NCI-H1092 treated with DMSO at 0.1 percent for 48 hours (cell line): ENCODE measurements at regions not wholly inside any gene's neighbourhood (a gene's known extent, or its start where the extent isn't known, plus 50 kb on each side); places are given as distances from the start of the nearest gene placed in this dataset.
"Not testable (repeated sequence)": the region's sequence is repeated elsewhere in the genome, so short reads cannot be mapped to it uniquely, and the experiment has no call there.

Experiments used
- DNase-seq: peaks from one replicate; lab custom pipeline; 2025; lab: John Stamatoyannopoulos, UW

DNA sequence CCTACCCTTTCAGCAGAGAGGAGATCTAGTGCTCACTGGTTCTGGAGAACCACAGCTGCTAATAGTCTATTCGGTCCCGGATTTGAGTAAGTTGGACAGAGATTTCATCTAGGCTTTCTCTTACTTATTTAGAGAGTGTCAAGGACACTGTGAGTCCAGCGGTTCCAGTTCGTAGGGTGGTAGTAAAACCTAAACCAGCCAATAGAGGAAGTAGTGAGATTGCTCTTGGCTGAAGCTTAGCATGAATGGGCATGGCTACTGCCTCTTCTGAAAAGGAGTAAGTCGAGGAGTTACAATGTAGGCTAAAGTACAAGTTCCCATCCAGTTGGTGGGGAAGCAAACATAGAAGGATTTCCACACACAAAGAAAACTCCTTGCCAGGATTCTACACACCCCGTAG lies 109.6 kb upstream of the MOCS2 start:
- no peak for DNase-seq

GRCh38 chr5:53219610-53220009 lies 110.1 kb upstream of the MOCS2 start:
- DNase-seq, result no peak

DNA sequence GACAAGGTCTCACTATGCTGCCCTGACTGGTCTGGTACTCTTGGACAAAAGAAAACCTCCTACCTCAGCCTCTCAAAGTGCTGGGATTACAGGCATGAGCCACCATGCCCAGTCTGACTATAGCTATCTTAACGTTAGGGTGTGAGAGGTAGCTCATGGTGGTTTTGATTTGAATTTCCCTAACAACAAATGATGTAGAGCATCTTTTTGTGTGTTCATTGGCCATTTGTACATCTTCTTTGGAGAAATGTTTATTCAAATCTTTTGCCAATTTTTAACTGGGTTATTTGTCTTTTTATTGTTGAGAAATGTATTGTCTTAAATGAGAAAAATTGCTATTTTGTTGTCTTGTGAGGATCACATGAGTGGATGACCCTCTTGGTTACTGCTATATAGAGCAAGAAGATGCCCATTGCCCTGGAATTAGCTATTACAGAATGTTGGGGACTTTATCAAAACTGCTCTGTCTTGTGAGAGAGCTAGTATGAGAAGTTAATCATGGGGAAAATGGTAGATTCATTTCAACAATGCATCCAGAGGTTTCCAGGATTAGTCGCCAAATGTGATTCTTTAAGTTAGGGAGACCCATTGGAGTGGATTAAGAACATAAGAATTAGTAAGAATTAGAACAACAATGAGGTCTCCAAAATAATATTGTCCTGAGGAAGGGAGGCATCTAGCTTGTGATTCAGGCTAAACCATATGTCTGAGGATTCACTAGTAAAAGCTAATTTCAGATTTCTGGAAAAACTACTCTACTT lies 124.3 kb upstream of the MOCS2 start:
- DNase-seq, result no peak

DNA sequence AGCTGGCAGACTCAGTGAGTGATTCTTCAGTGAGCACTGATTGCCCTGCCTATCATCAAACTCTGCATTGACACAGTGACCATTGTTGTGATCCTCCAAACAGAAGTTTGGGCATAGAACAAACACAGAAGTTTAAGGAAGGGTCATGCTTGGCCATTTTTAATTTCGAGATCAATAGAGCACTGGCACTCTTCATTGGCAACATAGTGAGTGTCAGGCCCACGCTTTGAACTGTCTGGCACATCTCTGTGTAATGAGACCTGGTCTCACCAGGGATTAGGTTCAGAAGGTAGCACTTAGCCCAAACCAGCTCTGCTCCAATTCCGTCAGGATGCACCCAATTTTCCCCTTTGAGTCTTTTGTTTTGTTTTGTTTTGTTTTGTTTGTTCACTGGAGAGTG lies 127.1 kb upstream of the MOCS2 start:
- DNase-seq, result no peak

- no peak for DNase-seq
Measured at GRCh38 chr5:53237876-53238275, 128.3 kb upstream of the MOCS2 start.

DNA sequence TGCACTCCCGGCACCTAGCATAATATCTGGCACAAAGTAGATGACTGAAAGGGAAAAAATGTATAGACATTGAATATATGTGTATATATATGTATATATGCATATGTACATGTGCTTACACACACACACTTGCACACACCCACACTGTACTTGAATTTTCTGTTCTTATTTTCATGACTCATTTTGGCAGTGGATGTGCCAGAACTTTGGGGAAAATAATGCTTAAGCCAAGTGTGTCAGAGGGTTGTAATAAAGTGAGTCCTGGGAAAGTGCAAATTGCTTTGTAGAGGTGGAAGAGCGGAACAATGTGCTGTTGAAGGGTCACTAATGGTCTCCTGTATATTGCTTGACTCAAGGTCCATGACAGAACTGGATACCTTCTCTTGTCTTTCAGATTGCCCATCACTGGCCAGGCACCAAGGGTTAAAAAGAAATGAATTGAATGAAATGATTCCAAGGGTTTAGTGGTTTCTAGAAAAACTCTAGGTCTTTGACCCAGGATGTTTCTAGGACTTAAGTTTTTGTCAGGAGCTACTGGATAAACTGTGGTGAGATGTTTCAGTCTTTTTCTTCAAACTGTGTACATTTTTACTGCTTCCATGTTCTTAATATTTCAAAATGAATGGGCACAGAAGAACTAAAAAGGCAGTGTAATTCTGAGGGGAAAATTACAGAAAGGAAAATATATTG lies 129.9 kb upstream of the MOCS2 start:
- no peak for DNase-seq

DNA sequence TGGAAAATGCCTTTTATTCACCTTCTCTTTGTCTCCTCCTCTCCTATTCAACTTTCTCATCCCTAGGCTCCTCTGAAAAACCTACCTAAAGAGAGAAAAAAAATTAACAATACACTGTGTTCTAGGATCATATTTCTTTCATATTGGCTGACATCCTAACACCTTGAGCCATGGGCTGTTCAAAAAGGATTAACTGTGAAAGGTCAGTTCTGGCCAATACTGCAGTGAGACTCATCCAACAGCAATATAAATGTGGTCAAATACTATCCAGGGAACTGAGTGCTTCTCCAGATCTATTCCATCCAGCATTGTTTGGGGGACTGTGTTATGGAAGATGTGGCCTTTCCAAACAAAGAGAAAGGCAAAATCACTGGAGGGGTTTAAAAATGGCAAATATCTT lies 131.1 kb upstream of the MOCS2 start:
- no peak for DNase-seq

- no peak for DNase-seq
Measured at GRCh38 chr5:53241572-53241971, 132.0 kb upstream of the MOCS2 start.

DNA sequence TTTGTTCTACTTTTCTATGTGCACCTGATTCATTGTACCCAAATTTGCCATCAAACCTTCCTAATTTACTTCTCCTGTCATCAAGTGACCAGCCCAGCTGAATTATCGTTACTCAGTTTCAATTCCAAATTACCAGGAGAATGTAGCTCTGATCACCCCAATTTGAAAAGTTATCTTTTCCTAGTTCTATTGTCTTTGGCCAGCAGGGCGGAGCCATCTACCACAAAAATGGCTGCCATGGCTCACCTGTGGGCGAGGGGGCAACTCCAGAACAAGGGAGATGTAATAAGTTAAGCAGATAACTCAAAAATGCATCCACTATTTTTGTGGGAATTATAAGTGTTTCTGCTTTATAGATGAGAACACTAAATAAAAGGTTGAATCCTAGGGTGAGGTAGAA lies 133.8 kb upstream of the MOCS2 start:
- no peak for DNase-seq

GRCh38 chr5:53246042-53246836 lies 136.7 kb upstream of the MOCS2 start:
- DNase-seq, result no peak

- DNase-seq, result no peak
Measured at GRCh38 chr5:53249529-53250200, 140.1 kb upstream of the MOCS2 start.

- no peak for DNase-seq
Measured at GRCh38 chr5:53250201-53250550, 140.6 kb upstream of the MOCS2 start.

GRCh38 chr5:53253421-53253871 lies 143.9 kb upstream of the MOCS2 start:
- no peak for DNase-seq

GRCh38 chr5:53256746-53257145 lies 147.2 kb upstream of the MOCS2 start:
- DNase-seq, result no peak

DNA sequence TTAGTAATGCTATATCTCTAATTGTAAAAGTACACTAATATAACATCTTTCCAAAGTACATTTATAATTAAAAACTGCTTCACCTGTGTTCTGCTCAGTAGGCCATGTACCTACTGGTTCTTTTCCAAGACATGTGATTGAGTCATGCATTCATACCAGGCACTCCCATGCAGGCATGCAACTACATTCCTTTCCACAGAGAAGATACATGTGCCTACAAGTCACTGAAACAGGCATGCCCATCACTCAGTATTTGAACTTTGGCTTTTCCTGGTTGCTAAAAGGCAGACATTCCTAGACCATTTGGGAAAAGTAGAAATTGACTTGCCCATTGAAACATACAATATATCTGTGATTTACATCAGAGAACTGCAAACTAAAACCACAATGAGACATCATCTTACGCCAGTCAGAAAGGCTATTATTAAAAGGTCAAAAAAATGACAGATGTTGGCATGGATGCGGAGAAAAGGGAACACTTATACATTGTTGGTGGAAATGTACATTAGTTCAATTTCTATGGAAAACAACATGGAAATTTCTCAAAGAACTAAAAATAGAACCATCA lies 148.3 kb upstream of the MOCS2 start:
- DNase-seq, result no peak

GRCh38 chr5:53259176-53259575 lies 149.6 kb upstream of the MOCS2 start:
- no peak for DNase-seq

DNA sequence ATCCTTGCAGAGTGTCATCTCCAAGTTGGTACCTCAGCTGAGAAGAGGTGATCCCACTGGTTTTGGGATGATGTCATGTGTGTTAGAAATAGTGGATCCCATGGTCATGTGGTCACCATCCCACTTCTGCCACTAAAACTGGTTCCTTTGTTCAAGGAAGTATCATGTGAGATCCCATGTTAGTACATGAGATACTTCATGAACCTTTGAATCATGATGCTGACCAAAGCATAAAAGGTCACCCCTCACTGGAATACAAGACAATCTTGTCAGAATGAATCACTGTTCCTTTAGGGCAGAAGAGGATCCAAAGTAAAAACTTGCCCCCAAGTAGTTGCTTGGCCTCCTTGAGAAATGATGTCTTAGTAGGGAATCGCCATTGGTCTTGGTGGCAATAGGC lies 150.9 kb upstream of the MOCS2 start:
- no peak for DNase-seq

DNA sequence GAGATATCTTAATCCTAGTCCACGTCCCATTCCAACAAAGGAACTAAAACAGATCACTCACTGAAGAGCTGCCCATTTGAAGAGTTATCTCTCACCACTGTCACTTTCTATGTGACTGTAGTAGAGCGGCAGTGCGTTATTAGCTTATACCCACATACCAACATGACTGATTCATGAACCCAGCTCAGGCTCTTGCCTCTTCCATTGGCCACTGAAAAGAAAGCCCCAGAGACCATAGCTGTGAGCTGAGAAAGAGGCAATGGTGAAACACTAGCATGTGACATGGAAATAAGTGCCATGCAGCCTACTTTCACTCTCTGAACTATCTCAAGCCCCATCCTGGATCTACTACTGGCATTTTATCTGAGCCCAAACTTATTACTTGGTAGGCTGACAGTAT lies 151.7 kb upstream of the MOCS2 start:
- DNase-seq, result no peak

DNA sequence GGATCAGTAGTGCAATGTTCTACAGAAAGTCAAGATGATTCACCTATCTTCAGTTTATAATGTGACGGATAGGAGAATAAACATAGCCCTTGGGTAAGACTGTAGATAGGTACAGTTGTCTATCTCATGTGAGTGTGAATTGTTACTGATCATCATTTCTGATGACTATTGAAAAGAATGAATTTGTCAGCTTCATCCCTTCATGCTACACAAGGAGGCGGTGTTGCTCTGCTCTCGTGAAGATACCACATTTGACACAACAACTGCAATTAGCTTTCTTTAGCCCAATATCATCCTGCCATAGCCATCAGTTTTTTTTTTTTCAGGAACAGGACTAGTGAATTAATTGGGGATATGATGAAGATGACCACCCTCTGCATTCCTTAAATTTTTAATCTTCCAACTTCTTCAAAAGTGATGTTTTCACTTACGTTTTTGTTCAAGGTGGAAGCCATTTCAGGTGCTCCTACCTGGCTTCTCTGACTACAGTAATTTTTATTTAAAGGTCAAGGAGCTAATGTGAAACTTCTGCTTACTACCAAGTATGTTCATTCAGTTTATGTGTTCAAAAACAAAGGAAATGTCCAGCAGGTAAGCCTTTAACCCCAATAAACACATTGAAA lies 152.9 kb upstream of the MOCS2 start:
- no peak for DNase-seq

GRCh38 chr5:53263151-53263550 lies 153.6 kb upstream of the MOCS2 start:
- DNase-seq, result no peak

- no peak for DNase-seq
Measured at GRCh38 chr5:53265043-53265442, 155.5 kb upstream of the MOCS2 start.

DNA sequence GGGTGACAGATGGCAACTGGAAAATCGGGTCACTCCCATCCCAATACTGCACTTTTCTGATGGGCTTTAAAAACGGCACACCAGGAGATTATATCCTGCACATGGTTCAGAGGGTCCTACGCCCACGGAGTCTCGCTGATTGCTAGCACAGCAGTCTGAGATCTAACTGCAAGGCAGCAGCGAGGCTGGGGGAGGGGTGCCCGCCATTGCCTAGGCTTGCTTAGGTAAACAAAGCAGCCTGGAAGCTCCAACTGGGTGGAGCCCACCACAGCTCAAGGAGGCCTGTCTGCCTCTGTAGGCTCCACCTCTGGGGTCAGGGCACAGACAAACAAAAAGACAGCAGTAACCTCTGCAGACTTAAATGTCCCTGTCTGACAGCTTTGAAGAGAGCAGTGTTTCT lies 158.7 kb upstream of the MOCS2 start:
- DNase-seq, result not testable (repeated sequence)
